ENCODE measurements at regions not wholly inside any gene's neighbourhood (a gene's known extent, or its start where the extent isn't known, plus 50 kb on each side); places are given as distances from the start of the nearest gene placed in this dataset.

- H3K4me1 Mint-ChIP-seq (ENCODE audit: low read depth, unreplicated experiment), result no peaks in the 10 kb centered on the region
- no peak for TF ChIP-seq CTCF (IDR thresholded peaks at IDR 0.05; ENCODE audit: unreplicated experiment)
- no peak overlapping the region for H3K4me3 Mint-ChIP-seq (ENCODE audit: low read depth, unreplicated experiment)
- intact Hi-C loops (cut with micrococcal nuclease; ENCODE audit: unreplicated experiment), result no loop called here
- DNase-seq, result no peak
- no TSS peak for BruUV-seq (replicated peaks)
- H3K36me3 Mint-ChIP-seq (ENCODE audit: insufficient read depth, unreplicated experiment), result no peaks in the 10 kb centered on the region
- CTCF ChIA-PET, result no interaction called here
- H3K27ac Mint-ChIP-seq (ENCODE audit: unreplicated experiment), result no peak overlapping the region
- H3K9me3 Mint-ChIP-seq (ENCODE audit: low read depth, unreplicated experiment), result peaks cover 2% of the 10 kb centered on the region
- no peaks in the 10 kb centered on the region for H3K27me3 Mint-ChIP-seq (ENCODE audit: unreplicated experiment)
Observed at GRCh38 chr9:115913696-115914095, 239.9 kb upstream of the PAPPA start.

- Mint-ChIP-seq H3K36me3 (ENCODE audit: insufficient read depth, unreplicated experiment) (no peaks in the 10 kb centered on the region), H3K27me3 (ENCODE audit: unreplicated experiment) (no peaks in the 10 kb centered on the region), H3K27ac (ENCODE audit: unreplicated experiment) (no peak overlapping the region), H3K4me1 (ENCODE audit: low read depth, unreplicated experiment) (no peaks in the 10 kb centered on the region), H3K9me3 (ENCODE audit: low read depth, unreplicated experiment) (peaks cover 2% of the 10 kb centered on the region), H3K4me3 (ENCODE audit: low read depth, unreplicated experiment) (no peak overlapping the region)
- TF ChIP-seq CTCF (IDR thresholded peaks at IDR 0.05; ENCODE audit: unreplicated experiment), result no peak
- CTCF ChIA-PET, result no interaction called here
- intact Hi-C loops (cut with micrococcal nuclease; ENCODE audit: unreplicated experiment), result no loop called here
- BruUV-seq (replicated peaks), result no TSS peak
- no peak for DNase-seq
Observed at GRCh38 chr9:115914291-115914690, 239.3 kb upstream of the PAPPA start.

- H3K36me3 Mint-ChIP-seq (ENCODE audit: insufficient read depth, unreplicated experiment), result no peaks in the 10 kb centered on the region
- intact Hi-C loops (cut with micrococcal nuclease; ENCODE audit: unreplicated experiment), result no loop called here
- no TSS peak for BruUV-seq (replicated peaks)
- no peaks in the 10 kb centered on the region for H3K4me1 Mint-ChIP-seq (ENCODE audit: low read depth, unreplicated experiment)
- CTCF ChIA-PET, result no interaction called here
- H3K9me3 Mint-ChIP-seq (ENCODE audit: low read depth, unreplicated experiment), result peaks cover 2% of the 10 kb centered on the region
- no peak for TF ChIP-seq CTCF (IDR thresholded peaks at IDR 0.05; ENCODE audit: unreplicated experiment)
- H3K27me3 Mint-ChIP-seq (ENCODE audit: unreplicated experiment), result no peaks in the 10 kb centered on the region
- DNase-seq, result no peak
- H3K27ac Mint-ChIP-seq (ENCODE audit: unreplicated experiment), result no peak overlapping the region
- no peak overlapping the region for H3K4me3 Mint-ChIP-seq (ENCODE audit: low read depth, unreplicated experiment)
Observed at GRCh38 chr9:115921301-115921700, 232.3 kb upstream of the PAPPA start.

- no peak overlapping the region for H3K27ac Mint-ChIP-seq (ENCODE audit: unreplicated experiment)
- H3K4me1 Mint-ChIP-seq (ENCODE audit: low read depth, unreplicated experiment), result no peaks in the 10 kb centered on the region
- intact Hi-C loops (cut with micrococcal nuclease; ENCODE audit: unreplicated experiment), result no loop called here
- H3K27me3 Mint-ChIP-seq (ENCODE audit: unreplicated experiment), result no peaks in the 10 kb centered on the region
- H3K4me3 Mint-ChIP-seq (ENCODE audit: low read depth, unreplicated experiment), result no peak overlapping the region
- peaks cover 5% of the 10 kb centered on the region for H3K9me3 Mint-ChIP-seq (ENCODE audit: low read depth, unreplicated experiment)
- TF ChIP-seq CTCF (IDR thresholded peaks at IDR 0.05; ENCODE audit: unreplicated experiment), result no peak
- H3K36me3 Mint-ChIP-seq (ENCODE audit: insufficient read depth, unreplicated experiment), result no peaks in the 10 kb centered on the region
- DNase-seq, result no peak
- CTCF ChIA-PET, result no interaction called here
- no TSS peak for BruUV-seq (replicated peaks)
Observed at GRCh38 chr9:115922444-115922843, 231.1 kb upstream of the PAPPA start.

- CTCF ChIA-PET, result no interaction called here
- Mint-ChIP-seq H3K36me3 (ENCODE audit: insufficient read depth, unreplicated experiment) (no peaks in the 10 kb centered on the region), H3K27me3 (ENCODE audit: unreplicated experiment) (no peaks in the 10 kb centered on the region), H3K9me3 (ENCODE audit: low read depth, unreplicated experiment) (peaks cover 5% of the 10 kb centered on the region), H3K4me1 (ENCODE audit: low read depth, unreplicated experiment) (no peaks in the 10 kb centered on the region), H3K4me3 (ENCODE audit: low read depth, unreplicated experiment) (no peak overlapping the region), H3K27ac (ENCODE audit: unreplicated experiment) (no peak overlapping the region)
- intact Hi-C loops (cut with micrococcal nuclease; ENCODE audit: unreplicated experiment), result no loop called here
- no TSS peak for BruUV-seq (replicated peaks)
- DNase-seq, result no peak
- no peak for TF ChIP-seq CTCF (IDR thresholded peaks at IDR 0.05; ENCODE audit: unreplicated experiment)
Observed at GRCh38 chr9:115923410-115923809, 230.2 kb upstream of the PAPPA start.

All from Calu3 (cell line).